ENCODE measurements at regions not wholly inside any gene's neighbourhood (a gene's known extent, or its start where the extent isn't known, plus 50 kb on each side); places are given as distances from the start of the nearest gene placed in this dataset.

GRCh38 chr14:34030864-34031263 is 80.0 kb upstream of the EGLN3 start:
- in situ Hi-C loops (cut with HindIII; ENCODE audit: low pct_ligation_motif_present, low sequenced_read_pairs) = no loop called here
- no peaks in the 10 kb centered on the region for H3K36me3 ChIP-seq (replicated peaks)
- H3K4me3 ChIP-seq (ENCODE audit: low read depth, low read length) = no peak overlapping the region
- H3K27me3 ChIP-seq (replicated peaks) = no peaks in the 10 kb centered on the region
- no peak for DNase-seq
- TF ChIP-seq, protein P1, sequence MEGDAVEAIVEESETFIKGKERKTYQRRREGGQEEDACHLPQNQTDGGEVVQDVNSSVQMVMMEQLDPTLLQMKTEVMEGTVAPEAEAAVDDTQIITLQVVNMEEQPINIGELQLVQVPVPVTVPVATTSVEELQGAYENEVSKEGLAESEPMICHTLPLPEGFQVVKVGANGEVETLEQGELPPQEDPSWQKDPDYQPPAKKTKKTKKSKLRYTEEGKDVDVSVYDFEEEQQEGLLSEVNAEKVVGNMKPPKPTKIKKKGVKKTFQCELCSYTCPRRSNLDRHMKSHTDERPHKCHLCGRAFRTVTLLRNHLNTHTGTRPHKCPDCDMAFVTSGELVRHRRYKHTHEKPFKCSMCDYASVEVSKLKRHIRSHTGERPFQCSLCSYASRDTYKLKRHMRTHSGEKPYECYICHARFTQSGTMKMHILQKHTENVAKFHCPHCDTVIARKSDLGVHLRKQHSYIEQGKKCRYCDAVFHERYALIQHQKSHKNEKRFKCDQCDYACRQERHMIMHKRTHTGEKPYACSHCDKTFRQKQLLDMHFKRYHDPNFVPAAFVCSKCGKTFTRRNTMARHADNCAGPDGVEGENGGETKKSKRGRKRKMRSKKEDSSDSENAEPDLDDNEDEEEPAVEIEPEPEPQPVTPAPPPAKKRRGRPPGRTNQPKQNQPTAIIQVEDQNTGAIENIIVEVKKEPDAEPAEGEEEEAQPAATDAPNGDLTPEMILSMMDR (IDR thresholded peaks at IDR 0.05; ENCODE audit: low read depth, low read length, missing control alignments) = no peak
- H3K27ac ChIP-seq = no peak overlapping the region

GRCh38 chr14:34029921-34030334 is 79.1 kb upstream of the EGLN3 start:
- TF ChIP-seq, protein P1 (IDR thresholded peaks at IDR 0.05; ENCODE audit: low read depth, low read length, missing control alignments) = no peak
- no peak for DNase-seq
- H3K36me3 ChIP-seq (replicated peaks) = no peaks in the 10 kb centered on the region

GRCh38 chr14:34027990-34028495 is 77.2 kb upstream of the EGLN3 start:
- Histone ChIP-seq H3K27ac (no peak overlapping the region), H3K27me3 (replicated peaks) (no peaks in the 10 kb centered on the region), H3K4me3 (ENCODE audit: low read depth, low read length) (no peak overlapping the region), H3K36me3 (replicated peaks) (no peaks in the 10 kb centered on the region)
- DNase-seq = no peak
- TF ChIP-seq, protein P1 (IDR thresholded peaks at IDR 0.05; ENCODE audit: low read depth, low read length, missing control alignments) = no peak
- in situ Hi-C loops (cut with HindIII; ENCODE audit: low pct_ligation_motif_present, low sequenced_read_pairs) = no loop called here

More at GRCh38 chr14:34029921-34030334, 79.1 kb upstream of the EGLN3 start:
- in situ Hi-C loops (cut with HindIII; ENCODE audit: low pct_ligation_motif_present, low sequenced_read_pairs) = no loop called here
- Histone ChIP-seq H3K27ac (no peak overlapping the region), H3K4me3 (ENCODE audit: low read depth, low read length) (no peak overlapping the region), H3K27me3 (replicated peaks) (no peaks in the 10 kb centered on the region)

GRCh38 chr14:34027130-34027989 is 76.5 kb upstream of the EGLN3 start:
- in situ Hi-C loops (cut with HindIII; ENCODE audit: low pct_ligation_motif_present, low sequenced_read_pairs) = no loop called here
- H3K27me3 ChIP-seq (replicated peaks) = no peaks in the 10 kb centered on the region
- no peak for DNase-seq
- H3K27ac ChIP-seq = no peak overlapping the region
- no peaks in the 10 kb centered on the region for H3K36me3 ChIP-seq (replicated peaks)
- no peak overlapping the region for H3K4me3 ChIP-seq (ENCODE audit: low read depth, low read length)
- TF ChIP-seq, protein P1 (IDR thresholded peaks at IDR 0.05; ENCODE audit: low read depth, low read length, missing control alignments) = no peak

GRCh38 chr14:34025325-34026017 is 74.6 kb upstream of the EGLN3 start:
- Histone ChIP-seq H3K27me3 (replicated peaks) (no peaks in the 10 kb centered on the region), H3K4me3 (ENCODE audit: low read depth, low read length) (no peak overlapping the region), H3K27ac (no peak overlapping the region), H3K36me3 (replicated peaks) (no peaks in the 10 kb centered on the region)
- TF ChIP-seq, protein P1 (IDR thresholded peaks at IDR 0.05; ENCODE audit: low read depth, low read length, missing control alignments) = no peak
- DNase-seq = no peak
- in situ Hi-C loops (cut with HindIII; ENCODE audit: low pct_ligation_motif_present, low sequenced_read_pairs) = no loop called here

Measured in brain microvascular endothelial cell (primary cell).